NOMO-1 (cell line): ENCODE measurements at regions not wholly inside any gene's neighbourhood (a gene's known extent, or its start where the extent isn't known, plus 50 kb on each side); places are given as distances from the start of the nearest gene placed in this dataset.
"Not testable (repeated sequence)": the region's sequence is repeated elsewhere in the genome, so short reads cannot be mapped to it uniquely, and the experiment has no call there.

Experiments
- DNase-seq, 2 experiments: peaks; one replicate each; lab custom pipeline; 2025; ENCODE audit not compliant: unreplicated experiment in 2 of 2; lab: John Stamatoyannopoulos, UW

DNA sequence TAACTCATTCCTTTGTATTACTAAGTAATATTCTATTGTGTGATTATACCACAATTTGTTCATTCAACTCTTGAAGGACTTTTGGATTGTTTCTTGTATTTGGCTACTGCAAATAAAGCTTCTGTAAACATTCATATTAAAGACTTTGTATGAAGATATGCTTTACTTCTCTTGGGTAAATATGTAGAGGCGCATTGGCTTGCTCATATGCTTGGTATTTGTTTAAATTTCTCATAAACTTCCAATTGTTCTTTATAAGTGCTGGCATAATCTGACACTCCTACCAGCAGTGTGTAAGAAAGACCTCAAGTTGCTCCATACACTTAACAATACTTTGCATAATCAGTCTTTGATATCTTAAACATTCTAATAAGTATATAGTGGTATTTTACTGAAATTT is 792.8 kb upstream of the LRRTM1 start:
- no peak for DNase-seq

DNA sequence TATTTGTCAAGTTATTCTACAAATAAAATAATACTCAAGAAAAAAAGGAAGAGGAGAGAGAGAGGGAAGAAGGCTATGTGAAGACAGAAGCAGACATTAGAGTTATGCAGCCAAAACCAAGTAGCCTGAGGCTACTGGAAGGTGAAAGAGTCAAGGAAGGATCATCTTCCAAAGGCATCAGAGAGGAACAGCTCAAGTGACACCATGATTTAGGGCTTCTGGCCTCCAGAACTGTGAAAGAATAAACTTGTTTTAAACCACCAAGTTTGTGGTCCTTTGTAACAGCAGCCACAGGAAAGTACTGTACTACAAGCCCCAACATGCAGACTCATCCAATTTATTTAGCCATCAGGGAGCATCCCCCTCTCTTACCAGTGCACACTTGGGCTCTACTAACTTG is 788.5 kb upstream of the LRRTM1 start:
- no peak for DNase-seq

DNA sequence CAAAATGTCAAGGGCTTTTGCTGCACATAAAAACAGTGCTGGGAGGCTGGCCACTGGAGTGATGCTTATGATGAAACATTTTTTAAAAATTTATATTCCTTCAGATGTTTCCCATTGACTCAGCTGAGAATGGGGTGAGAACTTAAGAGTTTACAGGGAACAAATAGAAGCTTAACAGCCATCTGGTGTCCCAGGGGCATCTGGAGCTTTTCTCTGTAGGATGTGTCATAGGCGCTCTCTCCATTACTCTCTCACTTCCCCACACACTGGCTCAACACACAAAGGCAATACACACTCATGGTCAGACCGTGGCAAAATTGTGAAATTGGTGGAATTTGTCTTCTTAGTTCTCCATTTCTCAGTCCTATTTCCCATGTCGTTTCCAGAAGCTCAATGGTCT is 783.1 kb upstream of the LRRTM1 start:
- DNase-seq: no peak

DNA sequence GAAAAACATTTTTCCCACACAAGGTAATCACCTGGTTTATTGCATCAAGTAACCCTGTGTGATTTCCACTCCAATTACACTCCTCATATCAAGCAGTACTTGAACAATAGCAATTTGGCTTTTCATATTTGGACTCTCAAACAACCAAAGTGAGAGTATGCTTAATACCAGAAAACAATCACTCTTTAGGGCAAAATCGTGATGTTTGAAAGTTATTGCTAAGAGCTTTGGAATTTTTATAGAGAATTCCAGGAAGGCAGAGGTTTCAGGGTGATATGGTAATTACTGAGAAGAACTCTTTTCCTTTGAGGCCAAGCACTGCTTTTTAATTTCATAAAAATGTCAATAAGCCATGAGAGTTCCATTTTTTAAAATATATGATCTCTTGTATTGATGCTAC is 779.5 kb upstream of the LRRTM1 start:
- no peak for DNase-seq

DNA sequence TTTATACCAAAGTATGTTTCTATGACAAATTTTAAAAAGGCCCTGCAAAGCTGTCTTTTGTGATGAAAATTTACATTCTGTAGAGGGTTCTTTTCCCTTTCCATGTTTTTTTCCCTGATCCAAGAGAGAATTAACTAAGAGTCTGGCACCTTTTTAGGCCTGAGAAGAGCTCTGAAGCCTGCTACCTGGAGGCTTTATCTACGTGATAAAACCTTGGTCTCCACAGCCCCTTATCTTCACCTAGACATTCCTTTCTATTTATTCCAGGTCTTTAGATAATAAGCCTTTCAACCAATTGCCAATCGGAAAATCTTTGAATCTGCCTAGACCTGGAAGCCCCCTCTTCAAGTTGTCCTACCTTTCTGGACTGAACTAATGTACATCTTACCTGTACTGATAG is 774.1 kb upstream of the LRRTM1 start:
- no peak for DNase-seq

DNA sequence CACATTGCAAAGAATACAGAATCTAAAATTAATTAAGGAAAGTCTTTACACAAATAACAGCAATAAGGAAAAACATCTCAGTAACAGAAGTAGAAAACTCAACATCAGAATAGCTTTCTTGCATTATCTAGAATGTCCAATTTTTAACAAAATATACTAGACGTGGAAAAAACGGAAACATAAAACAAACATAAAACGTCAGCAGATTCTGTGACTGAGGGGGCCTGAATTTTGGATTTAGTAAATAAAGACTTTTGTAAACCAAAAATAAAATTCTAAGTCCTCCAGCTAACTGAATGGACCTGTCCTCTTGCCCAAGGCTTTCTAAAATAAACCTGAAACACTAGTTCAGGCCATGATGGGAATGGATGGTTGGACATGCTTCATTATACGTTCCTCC is 773.5 kb upstream of the LRRTM1 start:
- DNase-seq: no peak

DNA sequence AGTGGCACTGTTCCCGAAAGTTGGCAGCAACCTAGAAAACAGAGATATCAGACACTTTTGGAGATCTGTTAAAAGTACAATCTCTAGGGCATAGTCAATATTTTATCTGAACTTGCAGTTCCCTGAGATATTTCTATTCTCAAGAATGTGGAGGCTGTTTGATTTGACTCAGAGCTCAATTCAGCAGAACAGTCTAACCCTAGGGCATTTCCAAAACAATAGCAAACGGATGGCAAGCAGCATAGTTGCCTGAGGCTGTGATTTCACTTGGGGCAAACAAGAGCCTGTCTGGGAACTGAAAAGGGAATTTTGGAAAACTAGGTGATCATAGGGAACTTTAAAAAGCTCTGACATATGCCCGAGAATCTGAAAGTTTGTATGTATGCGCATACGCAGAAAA is 772.8 kb upstream of the LRRTM1 start:
- DNase-seq: no peak

DNA sequence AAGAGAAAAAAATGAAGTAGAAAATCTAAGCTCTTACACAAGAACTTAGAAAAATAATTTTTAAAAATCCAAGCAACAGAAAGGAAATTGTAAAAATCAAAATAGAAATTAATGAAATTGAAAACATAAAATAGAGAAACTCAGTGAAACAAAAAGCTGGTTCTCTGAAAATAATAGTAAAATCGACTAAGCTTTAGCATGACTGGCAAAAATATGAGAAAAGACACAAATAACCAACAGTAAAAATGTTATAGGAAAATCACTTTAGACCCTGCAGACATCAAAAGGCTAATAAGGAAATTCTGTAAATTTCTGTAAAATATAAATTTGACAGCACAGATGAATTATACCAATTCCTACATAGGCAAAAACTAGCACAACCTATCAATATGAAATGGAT is 768.9 kb upstream of the LRRTM1 start:
- DNase-seq: no peak

DNA sequence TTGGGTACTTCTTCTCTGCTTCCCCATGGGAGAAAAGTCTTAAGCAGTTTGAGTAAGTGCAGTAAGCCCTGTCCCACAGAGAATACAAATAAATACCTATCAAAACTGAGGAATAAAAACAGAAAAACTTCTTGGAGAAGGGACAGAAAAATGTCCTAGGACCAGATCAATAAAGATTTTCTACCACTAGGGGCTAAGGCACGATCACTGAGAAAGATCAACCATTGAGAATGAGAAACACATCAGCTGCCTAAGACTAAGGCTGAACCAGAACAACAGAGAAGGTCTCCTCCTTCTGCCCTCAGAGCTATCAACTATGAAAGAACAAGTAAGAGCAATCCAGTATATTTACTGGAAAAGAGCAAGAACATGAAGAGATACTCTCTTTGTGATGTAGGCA is 763.6 kb upstream of the LRRTM1 start:
- DNase-seq: no peak

DNA sequence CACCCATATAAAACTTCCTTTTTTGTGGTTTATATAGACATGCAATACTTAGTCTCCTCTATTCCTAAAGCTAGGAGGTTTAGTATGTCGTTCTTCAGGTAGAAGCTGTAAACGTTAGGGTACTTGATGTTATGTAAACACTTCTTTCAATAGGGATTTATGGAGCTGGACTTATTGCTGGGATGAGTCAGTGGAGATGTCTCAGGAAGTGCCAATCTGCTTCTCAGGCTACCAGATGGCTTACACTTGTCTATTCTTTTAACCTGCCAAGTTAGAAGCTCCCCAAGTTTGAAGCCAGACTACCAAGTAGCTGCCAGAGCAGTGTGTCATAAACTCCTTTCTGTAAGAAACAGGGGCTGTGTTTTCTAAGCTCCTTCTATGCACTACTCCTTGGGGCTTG is 756.5 kb upstream of the LRRTM1 start:
- no peak for DNase-seq

DNA sequence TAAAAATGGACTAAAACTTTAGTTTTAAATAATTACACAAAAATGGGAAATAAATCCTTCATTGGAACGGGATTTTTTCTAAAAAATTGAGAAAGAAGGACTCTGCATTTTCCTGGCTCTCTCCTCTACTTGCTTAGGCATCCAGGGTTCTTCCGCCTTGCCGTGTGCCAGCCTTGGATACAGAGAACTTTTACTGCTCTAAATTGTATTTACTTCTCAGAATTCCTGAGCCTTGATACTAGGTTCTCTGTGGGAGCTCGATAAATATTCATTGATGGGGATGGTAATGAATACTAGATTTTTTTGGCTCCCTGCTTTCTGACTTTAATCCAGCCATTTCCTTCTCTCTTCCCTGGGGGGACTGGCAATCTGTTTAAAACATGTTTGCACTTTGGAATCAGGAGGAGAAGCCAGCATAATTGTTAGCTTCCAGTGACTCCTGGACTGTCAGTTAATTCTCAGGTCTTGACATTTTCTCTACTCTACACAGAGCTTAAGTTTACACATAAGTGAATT is 746.1 kb upstream of the LRRTM1 start:
- no peak for DNase-seq

DNA sequence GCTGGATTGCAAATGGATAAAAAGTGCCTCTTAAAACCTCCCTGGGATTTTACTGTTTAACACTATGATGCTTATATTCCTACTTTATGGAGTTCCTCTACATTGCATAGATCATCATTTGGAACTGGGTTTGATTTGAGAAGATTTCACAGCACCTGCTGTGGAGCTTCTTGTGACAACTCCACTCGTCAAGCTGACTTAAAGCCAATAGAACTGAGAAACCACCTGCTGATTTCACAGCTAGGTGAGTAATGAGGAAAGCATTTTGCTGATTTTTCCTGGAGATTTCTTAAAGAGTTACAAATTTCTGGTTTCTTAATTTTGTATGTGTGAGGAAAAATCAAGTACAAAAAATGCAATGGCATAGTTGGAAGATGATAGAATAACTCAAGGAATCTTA is 739.1 kb upstream of the LRRTM1 start:
- no peak for DNase-seq

DNA sequence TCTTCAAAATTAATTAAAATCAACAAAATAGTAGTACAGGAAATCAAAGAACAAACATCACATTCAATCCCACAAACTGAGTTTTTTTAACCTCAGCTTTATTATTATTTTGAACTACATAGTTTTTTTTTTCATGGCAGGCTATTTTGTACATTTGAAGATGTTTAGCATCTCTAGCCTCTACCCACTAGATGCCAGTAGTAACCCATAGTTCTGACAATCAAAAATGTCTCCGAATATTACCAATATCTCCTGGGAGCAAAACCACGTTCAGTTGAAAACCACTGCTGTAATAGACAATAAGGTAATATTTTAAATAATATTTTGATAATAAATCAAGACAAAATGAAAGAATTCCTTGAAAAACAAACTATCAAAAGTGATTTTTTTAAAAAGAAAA is 702.6 kb upstream of the LRRTM1 start:
- no peak for DNase-seq

DNA sequence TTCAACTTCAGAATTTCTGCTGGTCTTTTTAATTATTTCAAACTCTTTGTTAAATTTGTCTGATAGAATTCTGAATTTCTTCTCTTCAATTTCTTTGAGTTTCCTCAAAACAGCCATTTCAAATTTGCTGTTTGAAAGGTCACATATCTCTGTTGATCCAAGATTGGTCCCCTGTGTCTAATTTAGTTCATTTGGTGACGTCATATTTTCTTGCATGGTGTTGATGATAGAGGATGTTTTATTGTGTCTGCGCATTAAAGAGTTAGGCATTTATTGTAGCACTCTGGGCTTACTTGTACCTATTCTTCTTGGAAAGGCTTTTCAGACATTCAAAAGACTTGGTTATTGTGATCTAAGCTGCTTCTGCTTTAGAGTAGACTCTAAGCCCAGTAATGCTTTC is 698.4 kb upstream of the LRRTM1 start:
- DNase-seq: no peak

DNA sequence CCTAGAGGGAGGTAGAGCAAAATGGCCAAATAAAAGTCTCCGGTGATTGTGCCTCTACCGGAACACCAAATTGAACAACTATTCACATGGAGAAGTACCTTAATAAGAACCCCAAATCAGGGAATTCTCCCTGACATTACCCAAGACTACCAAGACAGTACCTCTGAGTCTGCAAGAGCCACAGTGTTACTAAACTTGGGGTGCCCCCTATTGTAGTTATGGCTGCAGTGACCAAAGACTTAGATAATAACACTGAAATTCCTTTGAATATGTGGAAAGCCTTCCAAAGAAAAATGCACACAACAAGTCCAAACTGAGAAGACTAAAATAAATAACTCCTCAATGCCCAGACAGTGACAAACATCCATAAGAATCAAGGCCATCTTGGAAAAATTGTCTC is 682.9 kb upstream of the LRRTM1 start:
- DNase-seq: no peak

DNA sequence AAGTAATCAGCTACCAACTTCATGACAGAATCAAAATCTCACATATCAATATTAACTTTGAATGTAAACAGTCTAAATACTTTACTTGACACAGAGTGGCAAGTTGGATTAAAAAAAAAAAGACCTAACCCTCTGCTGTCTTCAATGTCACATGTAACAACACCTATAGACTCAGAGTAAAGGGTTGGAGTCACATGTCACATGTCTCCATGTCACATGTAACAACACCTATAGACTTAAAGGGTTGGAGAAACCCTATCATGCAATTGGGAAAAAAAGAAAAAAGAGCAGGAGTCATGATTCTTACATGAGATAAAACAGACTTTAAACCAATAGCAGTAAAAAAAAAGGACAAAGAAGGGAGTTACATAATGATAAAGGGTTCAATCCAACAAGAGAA is 665.3 kb upstream of the LRRTM1 start:
- no peak for DNase-seq

DNA sequence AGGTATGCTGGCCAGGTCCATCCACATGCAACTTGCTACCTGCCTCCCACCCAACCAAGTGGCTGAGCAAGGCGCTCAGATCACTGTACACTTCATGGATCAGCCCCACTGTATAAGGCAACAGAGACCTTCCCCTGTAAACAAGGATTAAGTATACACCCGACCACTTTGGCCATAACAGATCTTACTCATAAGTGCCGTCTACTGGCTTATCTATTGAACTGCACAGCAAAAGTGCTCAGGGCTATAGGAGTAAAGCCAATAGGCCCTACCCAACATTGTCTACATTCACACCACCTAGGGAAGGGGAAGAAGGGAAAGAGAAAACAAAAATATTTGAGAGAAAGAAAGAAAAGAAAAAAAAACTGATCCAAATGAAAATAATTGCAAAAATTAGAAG is 663.9 kb upstream of the LRRTM1 start:
- no peak for DNase-seq

DNA sequence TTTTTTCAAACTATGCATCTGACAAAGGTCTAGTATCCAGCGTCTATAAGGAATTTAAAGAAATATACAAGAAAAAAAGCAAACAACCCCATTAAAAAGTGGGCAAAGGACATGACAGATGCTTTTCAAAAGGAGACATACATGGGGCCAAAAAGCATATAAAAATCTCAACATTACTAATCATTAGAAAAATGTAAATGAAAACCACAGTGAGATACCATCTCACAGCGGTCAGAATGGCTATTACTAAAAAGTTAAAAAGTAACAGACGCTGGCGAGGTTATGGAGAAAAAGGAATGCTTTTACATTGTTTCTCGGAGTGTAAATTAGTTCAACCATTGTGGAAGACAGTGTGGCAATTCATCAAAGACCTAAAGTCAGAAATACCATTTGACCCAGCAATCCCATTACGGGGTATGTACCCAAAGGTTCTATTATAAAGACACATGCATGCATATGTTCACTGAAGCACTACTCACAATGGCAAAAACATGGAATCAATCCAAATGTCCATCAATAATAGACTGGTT is 643.1 kb upstream of the LRRTM1 start:
- no peak for DNase-seq

DNA sequence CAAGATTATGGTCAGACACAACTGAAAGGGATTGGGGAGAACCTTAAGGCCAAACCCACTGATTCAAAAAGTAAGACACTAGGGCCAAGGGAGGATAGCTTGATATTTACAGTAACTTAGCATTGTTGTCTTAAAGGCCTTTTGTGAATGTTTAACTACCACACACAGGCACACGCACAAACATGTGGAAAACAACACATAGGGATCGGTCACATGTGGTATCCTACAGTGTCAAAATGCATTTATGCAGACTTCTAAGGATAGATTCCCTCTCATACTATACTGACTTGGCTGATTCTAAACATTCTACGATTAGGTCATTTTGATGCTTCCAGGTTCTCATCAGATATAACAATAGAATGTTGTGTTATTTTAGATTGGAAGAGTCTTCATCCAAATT is 638.9 kb upstream of the LRRTM1 start:
- DNase-seq: no peak

DNA sequence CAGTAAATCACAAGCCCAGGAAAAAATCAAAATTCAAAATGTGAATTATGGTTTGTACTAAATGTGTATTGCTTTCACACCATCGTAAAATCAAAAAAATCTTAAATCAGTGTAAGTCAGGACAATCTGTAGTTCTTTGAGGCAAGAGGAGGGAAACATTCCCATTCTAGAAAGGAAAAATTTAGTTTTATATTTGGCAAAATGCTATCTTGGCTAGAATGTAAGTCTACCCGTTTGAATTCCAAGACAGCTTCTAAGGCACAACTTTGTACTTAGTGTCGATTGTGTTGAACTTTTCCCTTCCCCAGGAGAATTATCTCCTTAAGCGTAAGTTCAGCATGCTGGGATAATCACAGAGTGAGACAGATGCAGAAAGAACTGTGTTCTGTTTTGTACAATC is 638.2 kb upstream of the LRRTM1 start:
- no peak for DNase-seq

DNA sequence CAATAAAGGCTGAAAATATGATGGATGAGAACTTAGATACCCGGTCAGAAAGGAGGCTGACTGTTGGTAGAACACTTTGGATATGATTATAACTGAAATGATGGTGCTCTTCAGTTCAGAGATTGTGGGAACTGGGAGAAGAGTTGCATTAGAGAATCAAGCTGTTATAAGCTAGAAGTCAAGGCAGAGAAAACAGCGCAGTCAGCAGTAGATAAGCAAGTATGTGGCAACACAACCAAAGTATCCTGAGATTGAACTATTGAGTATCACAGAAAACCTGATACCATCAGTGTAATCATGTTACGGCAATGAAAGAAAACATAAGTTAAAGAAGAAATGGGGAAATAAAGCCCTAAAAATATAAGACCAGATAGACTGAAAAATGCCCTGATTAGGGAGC is 633.9 kb upstream of the LRRTM1 start:
- DNase-seq: no peak

DNA sequence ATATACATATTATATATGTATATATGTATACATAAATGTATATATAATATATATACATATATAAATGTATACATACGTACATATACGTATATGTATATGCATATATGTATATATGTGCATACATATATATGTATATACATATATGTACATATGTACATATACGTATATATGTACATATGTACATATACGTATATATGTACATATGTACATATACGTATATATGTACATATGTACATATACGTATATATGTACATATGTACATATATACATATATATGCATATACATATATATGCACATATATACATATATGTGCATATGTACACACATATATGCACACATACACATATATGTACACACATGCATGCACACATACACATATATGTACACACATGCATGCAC is 627.3 kb upstream of the LRRTM1 start:
- DNase-seq: not testable (repeated sequence)

DNA sequence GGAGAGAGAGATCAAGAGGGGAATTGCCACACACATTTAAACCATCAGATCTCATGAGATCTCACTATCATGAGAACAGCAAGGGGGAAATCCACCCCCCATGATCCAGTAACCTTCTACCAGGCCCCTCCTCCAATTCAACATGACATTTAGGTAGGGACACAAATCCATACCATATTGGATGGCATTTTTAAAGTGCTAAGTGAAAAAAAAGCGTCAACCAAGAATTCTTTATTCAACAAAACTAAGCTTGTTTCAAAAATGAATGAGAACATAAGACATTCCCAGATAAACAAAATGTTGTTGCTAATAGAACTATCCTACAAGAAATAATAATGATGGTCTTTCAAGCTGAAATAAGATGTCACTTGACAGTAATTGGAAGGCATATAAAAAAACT is 626.2 kb upstream of the LRRTM1 start:
- no peak for DNase-seq

DNA sequence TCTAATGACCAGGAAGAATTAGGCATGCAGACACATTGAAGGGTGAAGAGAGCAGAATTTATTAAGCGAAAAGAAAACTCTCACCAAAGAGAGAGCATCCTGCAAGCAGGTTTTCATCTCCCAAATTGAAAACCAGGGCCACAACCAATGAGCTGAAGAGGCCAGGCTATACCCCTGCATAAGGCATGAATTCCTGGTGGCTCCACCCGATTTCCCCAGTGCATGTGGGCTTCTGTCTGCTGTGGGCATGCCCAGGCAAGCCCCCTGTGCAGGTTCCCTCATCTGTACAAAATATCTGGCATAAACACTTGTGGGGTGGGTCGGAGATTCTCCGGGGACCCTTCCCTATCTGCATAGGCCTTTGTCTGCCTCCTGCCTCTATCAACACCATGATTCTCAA is 621.6 kb upstream of the LRRTM1 start:
- no peak for DNase-seq
